HEK293T (cell line): ENCODE measurements at regions not wholly inside any gene's neighbourhood (a gene's known extent, or its start where the extent isn't known, plus 50 kb on each side); places are given as distances from the start of the nearest gene placed in this dataset.

Source experiments
- CTCF ChIA-PET: fragments of 350-600 bp; formaldehyde crosslinking; extraction: SDS; loops from one replicate; lab custom pipeline; 2021; ENCODE audit warnings: antibody characterized with exemption, inconsistent platforms; lab: Yijun Ruan, JAX
- POLR2A ChIA-PET: fragments of 350-600 bp; formaldehyde crosslinking; extraction: SDS; loops from one replicate; lab custom pipeline; 2020; ENCODE audit warnings: antibody characterized with exemption, inconsistent platforms; lab: Yijun Ruan, JAX
- DNase-seq: peaks from one replicate; pipeline ENCODE4 v3.0.0; 2012; ENCODE audit warnings: mixed read lengths; ENCODE audit errors: extremely low spot score
- ARNT ChIP-seq: fragments of 450-650 bp; IDR thresholded peaks from 2 replicates; pipeline ENCODE4 v1.6.1; 2017; ENCODE audit warnings: mild to moderate bottlenecking
- BHLHE40 ChIP-seq: fragments of 450-650 bp; IDR thresholded peaks from 2 replicates; pipeline ENCODE4 v1.6.1; 2016; ENCODE audit warnings: mild to moderate bottlenecking, moderate library complexity, borderline replicate concordance
- CTBP1 ChIP-seq: fragments of 450-650 bp; IDR thresholded peaks from 2 replicates; pipeline ENCODE4 v1.6.1; 2016; ENCODE audit warnings: borderline replicate concordance
- ELF4 ChIP-seq: fragments of 450-650 bp; IDR thresholded peaks from 2 replicates; pipeline ENCODE4 v1.6.1; 2017; ENCODE audit warnings: antibody characterized with exemption
- FOXA1 ChIP-seq: fragments of 450-650 bp; IDR thresholded peaks from 2 replicates; pipeline ENCODE4 v1.6.1; 2016; ENCODE audit warnings: mild to moderate bottlenecking
- FOXK2 ChIP-seq: fragments of 450-650 bp; IDR thresholded peaks from 2 replicates; pipeline ENCODE4 v1.6.1; 2016; ENCODE audit warnings: mild to moderate bottlenecking
- FOXM1 ChIP-seq: fragments of 450-650 bp; IDR thresholded peaks from 2 replicates; pipeline ENCODE4 v1.6.1; 2017; ENCODE audit warnings: mild to moderate bottlenecking, borderline replicate concordance
- HDGF ChIP-seq: fragments of 450-650 bp; IDR thresholded peaks from 2 replicates; pipeline ENCODE4 v1.6.1; 2017; ENCODE audit warnings: antibody characterized with exemption, borderline replicate concordance
- L3MBTL2 ChIP-seq: fragments of 450-650 bp; conservative IDR thresholded peaks from 2 replicates; pipeline ENCODE4 v1.6.1; 2016; ENCODE audit warnings: mild to moderate bottlenecking
- LEF1 ChIP-seq: fragments of 450-650 bp; IDR thresholded peaks from 2 replicates; pipeline ENCODE4 v1.6.1; 2017; ENCODE audit warnings: mild to moderate bottlenecking, borderline replicate concordance
- NFRKB ChIP-seq: fragments of 450-650 bp; IDR thresholded peaks from 2 replicates; pipeline ENCODE4 v1.6.1; 2016; ENCODE audit warnings: mild to moderate bottlenecking, moderate library complexity
- SP1 ChIP-seq: fragments of 450-650 bp; IDR thresholded peaks from 2 replicates; pipeline ENCODE4 v1.6.1; 2017
- SUZ12 ChIP-seq: fragments of 450-650 bp; IDR thresholded peaks from 2 replicates; pipeline ENCODE4 v1.6.1; 2016; ENCODE audit warnings: mild to moderate bottlenecking
- TARDBP ChIP-seq: fragments of 450-650 bp; IDR thresholded peaks from 2 replicates; pipeline ENCODE4 v1.6.1; 2016
- ZNF384 ChIP-seq: fragments of 450-650 bp; IDR thresholded peaks from 2 replicates; pipeline ENCODE4 v1.6.1; 2016
- TF ChIP-seq, protein P1 (sequence below): fragments of 450-650 bp; IDR thresholded peaks from 2 replicates; pipeline ENCODE4 v1.6.1; 2016

- TF ChIP-seq SP1 (no peak), TARDBP (no peak), FOXK2 (no peak), LEF1 (no peak), FOXM1 (no peak), ARNT (no peak), L3MBTL2 (no peak), ELF4 (no peak), NFRKB (no peak), HDGF (no peak), BHLHE40 (no peak), CTBP1 (no peak), ZNF384 (no peak), FOXA1 (no peak)
- TF ChIP-seq, protein P1, sequence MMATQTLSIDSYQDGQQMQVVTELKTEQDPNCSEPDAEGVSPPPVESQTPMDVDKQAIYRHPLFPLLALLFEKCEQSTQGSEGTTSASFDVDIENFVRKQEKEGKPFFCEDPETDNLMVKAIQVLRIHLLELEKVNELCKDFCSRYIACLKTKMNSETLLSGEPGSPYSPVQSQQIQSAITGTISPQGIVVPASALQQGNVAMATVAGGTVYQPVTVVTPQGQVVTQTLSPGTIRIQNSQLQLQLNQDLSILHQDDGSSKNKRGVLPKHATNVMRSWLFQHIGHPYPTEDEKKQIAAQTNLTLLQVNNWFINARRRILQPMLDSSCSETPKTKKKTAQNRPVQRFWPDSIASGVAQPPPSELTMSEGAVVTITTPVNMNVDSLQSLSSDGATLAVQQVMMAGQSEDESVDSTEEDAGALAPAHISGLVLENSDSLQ, result no peak
- POLR2A ChIA-PET, result no interaction called here
- CTCF ChIA-PET, result no interaction called here
- DNase-seq, result no peak
Measured at GRCh38 chr4:44996276-44996845, 270.0 kb upstream of the GNPDA2 start.

GRCh38 chr4:44988011-44988410, 261.7 kb upstream of the GNPDA2 start:
- no peak for TF ChIP-seq FOXM1
- no peak for DNase-seq
- POLR2A ChIA-PET, result no interaction called here
- CTCF ChIA-PET, result no interaction called here

GRCh38 chr4:44985938-44986337, 259.6 kb upstream of the GNPDA2 start:
- DNase-seq, result no peak
- ChIA-PET CTCF (no interaction called here), POLR2A (no interaction called here)
- TF ChIP-seq SP1 (no peak), ZNF384 (no peak)

- ChIA-PET POLR2A (no interaction called here), CTCF (no interaction called here)
- TF ChIP-seq FOXK2, result no peak
- TF ChIP-seq, protein P1, result no peak
- DNase-seq, result no peak
Measured at GRCh38 chr4:44985152-44985551, 258.8 kb upstream of the GNPDA2 start.

- no peak for TF ChIP-seq CTBP1
- no peak for TF ChIP-seq ARNT
- no peak for TF ChIP-seq LEF1
- TF ChIP-seq SUZ12, result no peak
- TF ChIP-seq L3MBTL2, result no peak
- TF ChIP-seq HDGF, result no peak
- no peak for TF ChIP-seq ELF4
- TF ChIP-seq ZNF384, result no peak
- TF ChIP-seq TARDBP, result no peak
- TF ChIP-seq BHLHE40, result no peak
- no peak for TF ChIP-seq SP1
- TF ChIP-seq NFRKB, result no peak
- TF ChIP-seq FOXM1, result no peak
- TF ChIP-seq FOXA1, result no peak
- TF ChIP-seq, protein P1, result no peak
- TF ChIP-seq FOXK2, result no peak
- POLR2A ChIA-PET, result no interaction called here
- DNase-seq, result no peak
- CTCF ChIA-PET, result no interaction called here
Measured at GRCh38 chr4:44984083-44984482, 257.7 kb upstream of the GNPDA2 start.

DNA sequence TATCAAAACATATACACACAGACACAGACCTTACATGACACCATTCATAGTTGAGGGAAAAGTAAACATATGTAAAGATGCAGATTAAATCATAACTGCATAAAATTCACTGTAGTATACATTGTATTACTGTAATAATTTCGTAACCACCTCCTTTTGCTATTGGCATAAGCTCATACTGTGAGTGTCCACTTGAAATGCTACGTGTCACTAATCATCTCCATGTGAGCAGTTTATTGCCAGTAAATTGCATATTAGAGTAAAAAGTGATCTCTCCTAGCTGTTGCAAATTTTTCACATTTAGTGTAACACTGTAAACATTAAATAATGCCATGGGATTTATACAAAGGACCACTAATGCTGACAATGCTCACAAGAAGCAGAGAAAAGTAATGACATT, 256.7 kb upstream of the GNPDA2 start:
- POLR2A ChIA-PET, result no interaction called here
- DNase-seq, result no peak
- CTCF ChIA-PET, result no interaction called here
- TF ChIP-seq SUZ12 (no peak), ARNT (no peak), NFRKB (no peak), HDGF (no peak)

DNA sequence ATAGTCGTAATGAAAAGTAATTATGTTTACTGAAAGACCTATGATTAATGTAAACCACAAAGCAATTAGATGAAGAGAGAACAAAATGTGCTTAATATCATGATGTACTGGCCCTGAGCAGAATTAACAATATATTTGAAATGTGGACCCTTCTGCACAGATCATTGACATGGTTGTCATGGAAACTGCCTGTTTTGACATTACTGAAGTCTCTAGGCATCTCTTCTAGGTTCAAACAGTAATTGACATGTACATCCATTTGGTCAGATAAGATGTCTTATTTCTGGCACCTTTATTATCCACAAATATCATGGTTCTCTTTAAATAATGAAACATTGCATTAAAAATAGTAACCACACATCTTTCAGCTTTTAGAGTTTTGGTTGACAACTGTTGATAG, 251.7 kb upstream of the GNPDA2 start:
- DNase-seq, result no peak
- CTCF ChIA-PET, result no interaction called here
- POLR2A ChIA-PET, result no interaction called here
- TF ChIP-seq FOXA1, result no peak
- no peak for TF ChIP-seq NFRKB
- TF ChIP-seq FOXK2, result no peak
- no peak for TF ChIP-seq SP1
- TF ChIP-seq TARDBP, result no peak
- TF ChIP-seq LEF1, result no peak
- TF ChIP-seq L3MBTL2, result no peak
- TF ChIP-seq FOXM1, result no peak
- TF ChIP-seq ELF4, result no peak
- TF ChIP-seq, protein P1, result no peak
- TF ChIP-seq ZNF384, result no peak
- no peak for TF ChIP-seq BHLHE40
- no peak for TF ChIP-seq HDGF
- TF ChIP-seq ARNT, result no peak
- TF ChIP-seq SUZ12, result no peak
- no peak for TF ChIP-seq CTBP1
